Stimulated activated CD4-positive, alpha-beta T cell treated with anti-CD3 and anti-CD28 coated beads, Interleukin-2, amount 100 ng/mL, for 48 hours (primary cell): ENCODE measurements at regions not wholly inside any gene's neighbourhood (a gene's known extent, or its start where the extent isn't known, plus 50 kb on each side); places are given as distances from the start of the nearest gene placed in this dataset.

ENCODE experiments used
- DNase-seq, 2 donors: peaks; one replicate each; pipeline ENCODE4 v3.0.0-alpha.2; 2020

DNA sequence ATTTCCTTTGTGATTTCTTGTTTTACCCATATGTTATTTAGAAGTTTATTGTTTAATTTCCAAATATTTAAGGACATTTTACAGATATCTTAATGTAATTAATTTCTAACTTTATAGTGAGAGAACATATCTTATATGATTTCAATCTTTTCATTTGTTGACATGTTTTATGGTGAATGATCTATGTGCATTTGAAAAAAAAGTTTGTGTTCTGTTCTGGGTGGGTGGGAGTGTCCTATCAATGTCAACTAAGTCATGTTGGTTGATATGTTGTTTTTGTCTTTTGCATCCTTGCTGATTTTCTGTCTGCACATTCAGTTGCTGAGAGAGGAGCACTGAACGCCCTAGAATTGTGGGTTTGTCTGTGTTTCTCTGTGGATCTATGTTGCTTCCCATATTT lies 50.3 kb upstream of the CBFA2T3 start:
- DNase-seq, result no peak

DNA sequence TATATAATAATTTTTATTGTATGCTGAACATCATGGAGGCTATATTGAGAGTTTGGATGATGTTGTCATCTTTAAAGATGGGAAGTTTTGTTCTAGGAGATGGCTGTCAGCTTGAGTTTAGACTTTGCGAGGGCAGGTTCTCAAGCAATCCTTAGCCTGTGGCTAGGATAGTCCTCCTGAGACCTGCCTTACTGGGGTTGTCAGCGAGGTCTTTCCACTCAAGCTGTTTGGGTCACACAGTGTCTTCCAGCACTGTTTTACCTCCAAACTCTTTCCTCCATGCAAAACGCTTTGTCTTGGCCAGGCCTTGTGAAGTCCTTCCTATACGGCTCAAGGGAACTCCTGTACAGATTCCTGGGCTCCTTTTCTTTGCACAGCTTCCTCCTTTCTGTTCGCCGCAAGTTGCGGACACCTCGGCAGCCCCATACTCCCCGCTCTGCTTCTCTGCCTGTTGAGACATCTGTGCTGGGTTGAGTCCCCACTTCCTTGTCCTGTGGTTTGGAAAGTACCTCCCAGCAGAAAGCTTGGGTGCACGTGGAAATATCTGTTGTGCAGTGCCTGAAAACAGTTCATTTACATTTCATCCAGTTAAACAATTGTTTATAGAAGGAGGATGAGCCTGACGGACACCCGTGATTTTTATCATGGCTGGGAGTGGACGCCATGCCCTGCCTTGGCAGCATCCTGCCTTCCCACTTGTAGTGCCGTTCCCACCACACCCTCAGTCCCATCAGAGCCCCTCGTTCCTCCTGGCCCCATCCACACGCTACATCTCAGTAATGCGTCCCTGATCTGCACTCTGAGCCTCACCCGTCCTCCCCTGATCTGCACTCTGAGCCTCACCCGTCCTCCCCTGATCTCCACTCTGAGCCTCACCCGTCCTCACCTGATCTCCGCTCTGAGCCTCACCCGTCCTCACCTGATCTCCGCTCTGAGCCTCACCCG lies 55.0 kb upstream of the CBFA2T3 start:
- DNase-seq, result peak; percentile 16 to 41

DNA sequence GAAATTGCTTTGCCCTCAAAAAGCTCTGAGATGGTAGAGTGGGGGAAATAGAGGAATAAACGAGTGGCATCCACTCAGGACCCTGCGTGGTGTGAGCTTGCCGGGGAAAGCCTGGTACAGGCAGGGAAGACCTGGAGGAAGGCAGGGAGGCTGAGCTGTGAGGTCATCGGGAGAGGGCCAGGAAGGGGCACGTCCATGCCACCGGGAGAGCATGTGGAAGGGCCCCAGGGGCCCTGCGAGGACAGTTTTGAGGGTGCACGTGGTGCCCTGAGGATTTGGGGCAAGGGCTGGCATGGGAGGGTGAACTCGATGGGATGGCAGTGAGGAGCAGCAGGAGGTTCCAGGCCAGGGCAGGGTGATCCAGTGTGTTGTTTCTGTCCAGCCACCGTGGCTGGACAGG lies 56.3 kb upstream of the CBFA2T3 start:
- no peak for DNase-seq

GRCh38 chr16:89033796-89034572 lies 57.0 kb upstream of the CBFA2T3 start:
- no peak for DNase-seq

DNA sequence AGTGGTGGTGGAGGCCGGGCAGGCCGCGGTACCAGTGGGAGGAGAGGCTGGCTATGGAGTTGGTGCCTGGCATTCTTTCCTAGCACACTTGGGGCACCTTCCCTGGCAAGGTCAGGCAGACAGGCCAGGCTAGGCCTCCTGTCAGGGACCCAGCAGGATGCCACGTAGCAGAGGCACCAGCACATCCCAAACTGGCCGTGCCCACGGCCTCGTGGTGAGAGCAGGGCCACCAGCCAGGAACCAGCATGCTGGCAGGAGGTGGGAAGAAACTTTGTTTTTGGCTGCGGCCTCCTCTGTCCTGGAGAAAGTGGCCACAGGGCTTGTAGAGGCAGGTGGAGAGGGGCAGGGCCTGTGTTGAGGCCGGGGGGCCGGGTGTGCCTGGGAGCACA lies 57.6 kb upstream of the CBFA2T3 start:
- no peak for DNase-seq

GRCh38 chr16:89034971-89035668 lies 58.1 kb upstream of the CBFA2T3 start:
- no peak for DNase-seq

DNA sequence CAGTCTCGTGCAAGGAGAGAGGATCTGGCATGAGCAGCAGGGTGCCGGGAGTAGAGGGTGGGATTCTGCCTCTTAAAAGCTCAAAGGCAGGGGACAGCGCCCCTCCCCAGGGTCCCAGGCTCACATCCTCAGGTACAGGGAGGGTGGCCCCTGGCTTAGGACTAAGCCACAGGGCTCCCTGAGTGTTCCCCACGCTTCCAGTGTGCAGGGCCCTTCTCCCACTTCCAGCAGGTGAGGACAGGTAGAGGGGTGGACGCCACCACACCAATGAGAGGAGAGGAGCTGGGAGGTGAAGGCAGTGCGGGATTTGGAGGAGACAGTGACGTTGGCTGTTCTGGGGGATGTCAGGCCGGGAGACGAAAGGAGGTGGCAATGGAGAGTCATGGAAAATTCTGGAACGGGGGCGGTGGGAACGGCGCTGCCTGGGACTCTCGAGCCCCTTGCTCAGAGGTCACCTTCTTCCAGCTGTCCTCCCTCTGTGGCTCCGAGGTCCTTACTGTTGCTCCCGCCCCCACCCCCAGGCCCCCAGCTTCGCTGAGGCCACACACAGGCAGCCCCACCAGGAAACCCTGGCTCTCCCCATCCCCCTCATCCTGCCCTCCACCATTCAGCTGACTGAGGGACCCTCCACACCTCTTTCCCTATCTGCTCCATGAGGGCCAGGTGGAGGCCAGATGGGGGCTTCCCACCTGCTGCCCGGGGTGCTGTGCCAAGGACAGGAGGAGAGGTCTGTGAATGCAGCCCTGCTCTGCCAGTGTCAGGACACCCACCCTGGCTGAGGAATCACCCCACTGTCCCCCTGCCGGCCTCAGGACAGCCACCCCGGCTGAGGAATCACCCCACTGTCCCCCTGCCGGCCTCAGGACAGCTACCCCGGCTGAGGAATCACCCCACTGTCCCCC lies 57.7 kb upstream of the ACSF3 start:
- DNase-seq, result no peak

DNA sequence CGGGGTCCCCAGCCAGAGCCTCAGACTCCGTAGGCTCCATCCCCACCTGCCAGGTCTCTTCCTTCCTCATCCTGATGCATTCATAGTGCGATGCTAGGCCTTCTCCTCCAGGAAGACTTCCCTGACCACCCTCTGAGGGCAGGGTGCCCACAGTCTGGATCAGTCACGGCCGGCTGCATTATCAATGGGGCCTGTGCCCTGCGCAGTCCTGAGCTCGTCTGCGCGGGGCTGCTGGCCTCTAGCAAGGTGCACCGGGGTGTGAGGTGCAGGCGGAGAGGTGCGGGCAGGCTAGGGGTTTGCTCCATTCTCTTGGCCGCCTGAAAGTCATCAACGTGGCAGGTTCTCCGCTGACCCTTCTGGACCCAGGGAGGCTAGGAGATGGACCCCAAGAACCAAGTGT lies 56.9 kb upstream of the ACSF3 start:
- no peak for DNase-seq

DNA sequence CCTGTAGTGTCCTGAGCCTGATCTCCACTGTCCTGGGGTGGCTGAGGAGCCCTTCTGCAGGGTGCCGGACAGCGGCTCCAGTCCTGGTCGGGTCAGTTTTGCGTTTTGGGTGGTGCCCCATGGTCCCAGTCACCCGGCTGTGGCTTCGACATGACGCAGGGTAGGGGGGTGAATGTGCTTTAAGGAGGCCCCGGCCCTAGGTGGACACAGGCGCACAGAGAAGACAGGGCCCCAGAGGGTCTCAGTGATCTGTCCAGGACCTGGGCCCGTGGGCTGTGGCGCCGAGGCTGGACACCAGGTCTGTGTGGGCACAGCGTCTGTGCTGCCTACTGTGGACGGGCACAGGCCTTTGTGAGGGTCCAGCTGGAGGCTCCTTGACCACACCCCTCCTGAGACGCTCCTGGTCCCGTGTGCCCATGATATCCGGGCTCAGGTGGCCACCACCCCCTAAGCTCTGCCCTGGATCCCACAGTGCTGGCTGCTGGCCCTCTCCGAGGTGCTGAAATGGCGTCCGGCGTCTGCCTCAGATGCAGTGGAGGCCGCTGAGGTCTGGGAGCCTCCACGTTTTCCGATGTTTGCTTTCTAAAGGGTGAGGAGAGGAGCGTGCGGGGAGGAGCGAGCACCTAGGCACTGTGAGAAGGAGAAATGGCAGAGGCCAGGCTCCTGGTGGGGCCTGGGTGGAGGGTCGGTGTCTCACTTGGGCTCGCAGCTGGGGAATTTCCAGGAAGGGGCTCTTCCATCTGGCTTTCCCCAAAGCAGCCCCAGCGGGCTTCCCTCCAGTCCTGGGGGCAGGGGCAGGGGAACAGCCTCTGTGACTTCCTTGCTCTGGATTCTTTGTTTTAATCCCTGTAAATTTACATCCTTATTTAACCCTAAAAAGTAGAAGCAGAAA lies 56.1 kb upstream of the ACSF3 start:
- peak; percentile 15 to 32 for DNase-seq

- DNase-seq, result no peak
Measured at GRCh38 chr16:89038221-89038721, 55.4 kb upstream of the ACSF3 start.

- no peak for DNase-seq
Measured at GRCh38 chr16:89038811-89039735, 54.6 kb upstream of the ACSF3 start.

DNA sequence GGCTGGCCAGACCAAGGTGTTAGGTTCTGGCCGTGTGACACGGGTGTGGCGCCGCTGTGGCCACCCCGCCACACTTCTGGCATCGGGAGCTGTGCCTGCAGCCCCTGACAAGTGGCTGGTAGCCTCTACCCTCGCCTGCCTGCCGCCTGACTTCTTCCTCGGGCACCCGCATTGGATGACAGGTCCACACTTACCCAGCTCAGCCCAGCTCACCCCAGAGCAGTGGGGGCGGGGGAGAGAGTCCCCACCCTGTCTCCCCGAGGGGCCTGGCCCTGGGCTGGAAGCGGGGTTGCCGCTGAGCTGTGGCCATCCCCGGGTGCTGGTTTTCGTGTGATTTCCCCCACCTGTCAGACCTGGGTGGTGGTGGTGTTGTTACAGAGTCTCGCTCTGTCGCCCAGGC lies 53.9 kb upstream of the ACSF3 start:
- DNase-seq, result no peak

DNA sequence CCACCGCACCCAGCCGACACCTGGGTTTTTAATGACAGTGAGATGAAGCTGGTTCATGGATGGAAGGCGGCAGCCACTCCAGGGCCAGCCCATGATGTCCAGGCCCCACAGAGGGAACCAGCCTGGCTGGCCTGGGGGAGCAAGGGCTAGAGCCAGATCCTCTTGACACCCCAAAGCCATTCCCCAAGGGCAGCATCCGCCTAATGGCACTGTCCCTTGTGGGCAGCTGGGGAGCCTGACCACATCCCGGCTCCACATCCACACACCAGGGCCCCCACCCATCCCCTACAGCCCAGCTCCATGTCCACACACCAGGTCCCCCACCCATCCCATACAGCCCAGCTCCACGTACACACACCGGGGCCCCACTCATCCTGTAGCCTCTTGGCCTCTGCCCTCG lies 53.3 kb upstream of the ACSF3 start:
- DNase-seq, result no peak

GRCh38 chr16:89040861-89041570 lies 52.6 kb upstream of the ACSF3 start:
- no peak for DNase-seq

GRCh38 chr16:89041571-89042481 lies 51.8 kb upstream of the ACSF3 start:
- no peak for DNase-seq

- no peak for DNase-seq
Measured at GRCh38 chr16:89042711-89043551, 50.7 kb upstream of the ACSF3 start.
